ENCODE measurements at regions not wholly inside any gene's neighbourhood (a gene's known extent, or its start where the extent isn't known, plus 50 kb on each side); places are given as distances from the start of the nearest gene placed in this dataset.

GRCh38 chr9:1743121-1743960 is 271.8 kb upstream of the SMARCA2 start:
- Mint-ChIP-seq H3K36me3 (ENCODE audit: insufficient read depth in 2 of 2) (no peaks in the 10 kb centered on the region), H3K27ac (no peak overlapping the region), H3K4me1 (ENCODE audit: low read depth) (no peaks in the 10 kb centered on the region), H3K4me3 (no peak overlapping the region), H3K9me3 (no peaks in the 10 kb centered on the region), H3K27me3 (ENCODE audit: low read depth) (peaks cover 36% of the 10 kb centered on the region)
- ATAC-seq (replicated peaks in 1 of 2) (no peak), DNase-seq (no peak)

DNA sequence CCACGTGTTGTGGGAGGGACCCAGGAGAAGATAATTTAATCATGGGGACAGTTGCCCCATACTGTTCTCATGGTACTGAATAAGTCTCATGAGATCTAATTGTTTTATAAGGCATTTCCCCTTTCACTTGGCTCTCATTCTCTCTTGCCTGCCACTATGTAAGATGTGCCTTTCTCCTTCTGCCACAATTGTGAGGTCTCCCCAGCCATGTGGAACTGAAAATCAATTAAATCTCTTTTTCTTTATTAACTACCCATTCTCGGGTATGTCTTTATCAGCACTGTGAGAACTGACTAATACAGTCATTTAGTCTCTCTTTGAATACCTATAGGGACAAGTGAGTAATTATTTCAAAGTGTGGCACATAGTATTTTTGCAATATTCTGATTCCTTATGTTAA is 269.2 kb upstream of the SMARCA2 start:
- no peak for ATAC-seq (replicated peaks in 1 of 2)
- H3K27ac Mint-ChIP-seq = no peak overlapping the region
- no peak overlapping the region for H3K4me3 Mint-ChIP-seq
- H3K36me3 Mint-ChIP-seq (ENCODE audit: insufficient read depth in 2 of 2) = peaks cover 0 to 3% of the 10 kb centered on the region in 2 donors
- peaks cover 33% of the 10 kb centered on the region for H3K27me3 Mint-ChIP-seq (ENCODE audit: low read depth)
- peaks cover 2% of the 10 kb centered on the region in 2 donors for H3K9me3 Mint-ChIP-seq
- no peaks in the 10 kb centered on the region for H3K4me1 Mint-ChIP-seq (ENCODE audit: low read depth)
- DNase-seq = no peak

GRCh38 chr9:1747417-1747967 is 267.7 kb upstream of the SMARCA2 start:
- DNase-seq = no peak

DNA sequence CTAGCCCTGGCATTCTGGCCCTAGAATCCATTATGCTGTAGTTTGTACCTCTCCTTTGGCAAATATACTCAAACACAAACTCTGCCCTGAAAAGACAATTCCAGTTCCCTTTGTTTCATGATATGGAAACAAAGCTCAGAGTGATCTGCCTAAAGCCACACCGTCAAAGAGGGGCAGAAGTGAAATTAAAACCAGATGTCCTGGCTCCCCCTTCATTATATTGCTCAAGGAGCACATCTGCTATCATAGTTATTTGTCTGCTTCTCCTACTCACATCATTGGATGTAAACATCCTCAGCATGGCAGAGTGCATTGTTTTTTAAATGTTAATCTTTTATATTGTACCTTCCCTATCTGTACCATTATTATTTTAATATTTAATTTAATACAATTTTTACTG is 266.7 kb upstream of the SMARCA2 start:
- ATAC-seq (replicated peaks in 1 of 2) (no peak), DNase-seq (no peak)
- peaks cover 3 to 8% of the 10 kb centered on the region in 2 donors for H3K9me3 Mint-ChIP-seq
- no peak overlapping the region for H3K27ac Mint-ChIP-seq
- peaks cover 33% of the 10 kb centered on the region for H3K27me3 Mint-ChIP-seq (ENCODE audit: low read depth)
- H3K4me1 Mint-ChIP-seq (ENCODE audit: low read depth) = no peaks in the 10 kb centered on the region
- H3K36me3 Mint-ChIP-seq (ENCODE audit: insufficient read depth in 2 of 2) = peaks cover 3 to 4% of the 10 kb centered on the region in 2 donors
- H3K4me3 Mint-ChIP-seq = no peak overlapping the region

More at GRCh38 chr9:1747417-1747967, 267.7 kb upstream of the SMARCA2 start:
- Mint-ChIP-seq H3K9me3 (peaks cover 3 to 4% of the 10 kb centered on the region in 2 donors), H3K4me3 (no peak overlapping the region), H3K27ac (no peak overlapping the region), H3K27me3 (ENCODE audit: low read depth) (peaks cover 33% of the 10 kb centered on the region), H3K36me3 (ENCODE audit: insufficient read depth in 2 of 2) (peaks cover 1 to 3% of the 10 kb centered on the region in 2 donors), H3K4me1 (ENCODE audit: low read depth) (no peaks in the 10 kb centered on the region)
- ATAC-seq (replicated peaks in 1 of 2) = no peak

DNA sequence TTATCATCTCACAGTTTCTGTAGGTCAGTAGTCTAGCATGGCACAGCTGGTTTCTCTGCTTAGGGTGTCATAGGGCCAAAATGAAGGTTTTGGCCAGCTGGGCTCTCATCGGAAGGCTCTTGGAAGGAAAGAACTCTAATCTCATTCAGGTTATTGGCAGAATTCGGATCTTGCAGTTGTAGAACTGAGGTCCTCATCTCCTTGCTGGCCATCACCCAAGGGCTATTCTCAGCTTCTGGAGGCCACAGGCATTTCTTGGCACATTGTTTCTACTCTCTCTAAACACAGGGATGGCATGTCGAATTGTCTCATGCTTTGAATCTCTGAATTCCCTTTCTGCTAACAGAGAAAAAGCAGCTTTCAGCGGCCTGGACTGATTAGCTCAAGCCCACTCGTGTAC is 258.0 kb upstream of the SMARCA2 start:
- Mint-ChIP-seq H3K9me3 (peaks cover 2 to 11% of the 10 kb centered on the region in 2 donors), H3K4me1 (ENCODE audit: low read depth) (no peaks in the 10 kb centered on the region), H3K27me3 (ENCODE audit: low read depth) (peaks cover 7% of the 10 kb centered on the region), H3K36me3 (ENCODE audit: insufficient read depth in 2 of 2) (peaks cover 2 to 5% of the 10 kb centered on the region in 2 donors), H3K27ac (no peak overlapping the region), H3K4me3 (no peak overlapping the region)
- ATAC-seq (replicated peaks in 1 of 2) (no peak), DNase-seq (no peak)

DNA sequence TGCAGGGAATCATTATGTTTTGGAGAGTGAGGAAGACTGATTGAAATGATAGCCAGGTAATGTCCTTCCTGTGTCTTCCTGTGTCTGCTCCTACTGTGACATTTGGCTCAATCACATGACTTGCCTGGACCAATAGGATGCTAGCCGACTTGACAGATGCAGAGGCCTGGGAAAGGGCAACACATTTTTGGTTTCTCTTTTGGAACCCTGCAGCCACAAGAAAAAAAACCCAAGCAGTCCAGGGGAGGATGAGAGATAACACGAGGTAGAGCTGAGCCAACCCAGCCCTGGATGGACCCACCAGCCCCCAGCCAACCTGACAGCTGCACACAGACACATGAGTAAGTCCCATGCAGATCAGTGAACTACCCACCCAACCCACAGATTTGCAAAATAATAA is 256.1 kb upstream of the SMARCA2 start:
- DNase-seq (no peak), ATAC-seq (replicated peaks in 1 of 2) (no peak)
- Mint-ChIP-seq H3K27me3 (ENCODE audit: low read depth) (peaks cover 18% of the 10 kb centered on the region), H3K9me3 (peaks cover 2 to 4% of the 10 kb centered on the region in 2 donors), H3K4me1 (ENCODE audit: low read depth) (no peaks in the 10 kb centered on the region), H3K36me3 (ENCODE audit: insufficient read depth in 2 of 2) (peaks cover 0 to 2% of the 10 kb centered on the region in 2 donors), H3K4me3 (no peak overlapping the region), H3K27ac (no peak overlapping the region)

GRCh38 chr9:1759771-1760300 is 255.3 kb upstream of the SMARCA2 start:
- no peak for DNase-seq
- Mint-ChIP-seq H3K9me3 (peaks cover 2 to 4% of the 10 kb centered on the region in 2 donors), H3K4me3 (no peak overlapping the region), H3K27ac (no peak overlapping the region), H3K36me3 (ENCODE audit: insufficient read depth in 2 of 2) (peaks cover 0 to 2% of the 10 kb centered on the region in 2 donors), H3K4me1 (ENCODE audit: low read depth) (no peaks in the 10 kb centered on the region), H3K27me3 (ENCODE audit: low read depth) (peaks cover 18% of the 10 kb centered on the region)
- ATAC-seq (replicated peaks in 1 of 2) = no peak

- H3K9me3 Mint-ChIP-seq = peaks cover 0 to 2% of the 10 kb centered on the region in 2 donors
- H3K27me3 Mint-ChIP-seq (ENCODE audit: low read depth) = peaks cover 25% of the 10 kb centered on the region
- no peak overlapping the region for H3K27ac Mint-ChIP-seq
- DNase-seq = no peak
- no peak for ATAC-seq (replicated peaks in 1 of 2)
- no peak overlapping the region for H3K4me3 Mint-ChIP-seq
- no peaks in the 10 kb centered on the region for H3K36me3 Mint-ChIP-seq (ENCODE audit: insufficient read depth in 2 of 2)
- H3K4me1 Mint-ChIP-seq (ENCODE audit: low read depth) = no peaks in the 10 kb centered on the region
Measured at GRCh38 chr9:1761807-1762206, 253.3 kb upstream of the SMARCA2 start.

- peaks cover 42% of the 10 kb centered on the region for H3K27me3 Mint-ChIP-seq (ENCODE audit: low read depth)
- no peak for ATAC-seq (replicated peaks in 1 of 2)
Measured at GRCh38 chr9:1766042-1766441, 249.1 kb upstream of the SMARCA2 start.

DNA sequence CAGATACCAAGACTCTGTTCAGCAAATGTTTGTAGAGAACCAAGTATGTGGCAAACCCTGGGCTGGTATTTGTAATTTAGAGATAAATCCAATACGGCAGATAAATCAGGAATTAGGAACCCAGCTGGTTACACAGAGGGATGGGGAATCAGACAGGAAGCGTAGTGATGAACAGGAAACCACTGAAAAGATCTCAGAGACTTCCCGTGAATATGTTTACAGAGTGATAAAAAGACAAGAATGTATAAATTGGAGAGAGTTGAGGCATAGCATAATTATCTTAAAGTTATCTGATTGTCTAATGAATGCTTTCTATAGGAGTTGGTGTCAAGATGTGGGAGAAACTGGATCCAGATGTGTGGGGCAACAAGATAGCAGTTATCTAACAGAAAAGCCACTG is 246.6 kb upstream of the SMARCA2 start:
- no peak overlapping the region for H3K27ac Mint-ChIP-seq
- H3K9me3 Mint-ChIP-seq = no peaks in the 10 kb centered on the region
- no peak overlapping the region for H3K4me3 Mint-ChIP-seq
- H3K27me3 Mint-ChIP-seq (ENCODE audit: low read depth) = peaks cover 24% of the 10 kb centered on the region
- H3K36me3 Mint-ChIP-seq (ENCODE audit: insufficient read depth in 2 of 2) = no peaks in the 10 kb centered on the region
- ATAC-seq (replicated peaks in 1 of 2) = no peak
- H3K4me1 Mint-ChIP-seq (ENCODE audit: low read depth) = peaks cover 8% of the 10 kb centered on the region
- DNase-seq = no peak

More at GRCh38 chr9:1766042-1766441, 249.1 kb upstream of the SMARCA2 start:
- Mint-ChIP-seq H3K4me3 (no peak overlapping the region), H3K36me3 (ENCODE audit: insufficient read depth in 2 of 2) (no peaks in the 10 kb centered on the region), H3K27ac (no peak overlapping the region), H3K9me3 (peaks cover 0 to 2% of the 10 kb centered on the region in 2 donors), H3K4me1 (ENCODE audit: low read depth) (peaks cover 8% of the 10 kb centered on the region)
- DNase-seq = no peak

- Mint-ChIP-seq H3K27me3 (ENCODE audit: low read depth) (peaks cover 23% of the 10 kb centered on the region), H3K4me3 (no peak overlapping the region), H3K4me1 (ENCODE audit: low read depth) (peaks cover 8% of the 10 kb centered on the region), H3K27ac (no peak overlapping the region), H3K9me3 (no peaks in the 10 kb centered on the region), H3K36me3 (ENCODE audit: insufficient read depth in 2 of 2) (no peaks in the 10 kb centered on the region)
- ATAC-seq (replicated peaks in 1 of 2) (no peak), DNase-seq (no peak)
Measured at GRCh38 chr9:1771094-1771789, 243.9 kb upstream of the SMARCA2 start.

DNA sequence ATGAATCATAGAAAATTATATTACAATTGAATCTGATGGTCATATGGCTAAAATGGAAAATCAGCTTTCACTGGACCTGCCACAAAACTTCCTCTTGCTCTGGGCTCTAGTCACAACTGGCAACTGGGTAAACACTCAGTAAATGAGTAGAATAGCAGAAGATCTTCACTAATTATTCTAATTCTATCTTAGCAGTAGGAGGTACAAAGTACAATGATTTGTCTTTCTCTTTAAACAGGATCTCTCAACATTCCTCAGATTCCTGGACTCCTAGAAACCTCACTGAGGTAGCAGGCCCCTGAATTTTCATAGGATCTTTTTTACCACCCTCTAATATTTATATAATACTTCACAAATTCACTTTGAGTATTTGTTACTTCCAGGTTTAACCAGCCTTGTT is 239.9 kb upstream of the SMARCA2 start:
- no peak overlapping the region for H3K4me3 Mint-ChIP-seq
- no peak for ATAC-seq (replicated peaks in 1 of 2)

DNA sequence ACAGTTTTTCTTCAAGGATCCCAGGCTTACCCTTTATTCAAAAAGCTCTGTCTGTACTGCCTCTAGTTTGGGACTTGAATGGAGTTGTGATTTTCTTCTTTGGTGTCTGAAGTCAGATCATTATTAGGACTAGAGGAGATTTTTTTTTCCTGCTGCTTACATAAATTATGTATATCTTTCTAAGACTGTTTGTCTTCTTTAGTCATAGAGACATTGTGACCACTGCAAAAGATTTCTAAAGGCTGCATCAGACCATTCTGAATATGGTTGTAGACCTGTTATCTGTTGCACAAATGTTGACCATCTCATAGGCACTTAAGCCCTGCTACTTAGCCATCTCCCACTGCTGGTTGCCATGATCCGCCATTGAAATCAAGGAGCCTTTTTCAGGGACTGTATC is 238.5 kb upstream of the SMARCA2 start:
- no peak for ATAC-seq (replicated peaks in 1 of 2)

More for the DNA sequence above, 239.9 kb upstream of the SMARCA2 start:
- DNase-seq = no peak
- Mint-ChIP-seq H3K4me1 (ENCODE audit: low read depth) (no peaks in the 10 kb centered on the region), H3K27ac (no peak overlapping the region), H3K9me3 (peaks cover 0 to 1% of the 10 kb centered on the region in 2 donors), H3K36me3 (ENCODE audit: insufficient read depth in 2 of 2) (no peaks in the 10 kb centered on the region), H3K27me3 (ENCODE audit: low read depth) (no peaks in the 10 kb centered on the region)

More for the DNA sequence above, 238.5 kb upstream of the SMARCA2 start:
- no peak for DNase-seq
- peaks cover 8% of the 10 kb centered on the region for H3K27me3 Mint-ChIP-seq (ENCODE audit: low read depth)
- peaks cover 0 to 1% of the 10 kb centered on the region in 2 donors for H3K9me3 Mint-ChIP-seq
- no peaks in the 10 kb centered on the region for H3K4me1 Mint-ChIP-seq (ENCODE audit: low read depth)
- no peaks in the 10 kb centered on the region for H3K36me3 Mint-ChIP-seq (ENCODE audit: insufficient read depth in 2 of 2)
- H3K27ac Mint-ChIP-seq = no peak overlapping the region
- H3K4me3 Mint-ChIP-seq = no peak overlapping the region

All from activated T-cell treated with anti-CD3 and anti-CD28 coated beads, Interleukin-2, amount 50 U/mL, for 72 hours (primary cell).